H1 (cell line): ENCODE measurements at regions not wholly inside any gene's neighbourhood (a gene's known extent, or its start where the extent isn't known, plus 50 kb on each side); places are given as distances from the start of the nearest gene placed in this dataset.

Experiments
- CTCF ChIA-PET: fragments of 300-600 bp; sonication (Branson Sonifier 250); formaldehyde crosslinking; loops from one replicate; lab custom pipeline; 2021; ENCODE audit not compliant: partially characterized antibody; lab: Charles Lee
- POLR2A ChIA-PET: fragments of 300-600 bp; sonication (Branson Sonifier 250); formaldehyde crosslinking; loops from one replicate; lab custom pipeline; 2021; ENCODE audit warnings: inconsistent platforms; ENCODE audit not compliant: partially characterized antibody; lab: Charles Lee
- DNase-seq, 2 experiments: peaks; one replicate each; pipeline versions ENCODE4 v3.0.0 to v3.0.0-alpha.2; 2010 to 2022; ENCODE audit warnings: low spot score in 2 of 2, low read depth in 1 of 2, mixed read lengths in 1 of 2
- FAIRE-seq: peaks from 2 replicates; lab custom pipeline; 2011; peaks lifted over from hg19 to GRCh38; lab: Jason Lieb, UNC
- H2AFZ ChIP-seq: 2 replicates; pipeline ENCODE4 v1.8.1; 2012; ENCODE audit warnings: low read length, inconsistent platforms
- H2AK5ac ChIP-seq: 2 replicates; pipeline ENCODE4 v1.6.1; 2013; ENCODE audit warnings: low read depth, low read length
- H2BK120ac ChIP-seq: replicated peaks from 2 replicates; pipeline ENCODE3; 2013; ENCODE audit warnings: low read depth, low read length, inconsistent platforms
- H2BK12ac ChIP-seq: 2 replicates; pipeline ENCODE4 v1.6.1; 2013; ENCODE audit warnings: low read depth, low read length
- H2BK15ac ChIP-seq: 2 replicates; pipeline ENCODE4 v1.6.1; 2013; ENCODE audit warnings: low read length
- H2BK20ac ChIP-seq: 2 replicates; pipeline ENCODE4 v1.6.1; 2013; ENCODE audit warnings: low read length
- H2BK5ac ChIP-seq: 2 replicates; pipeline ENCODE4 v1.6.1; 2013; ENCODE audit warnings: low read depth, low read length
- H3K14ac ChIP-seq: 2 replicates; pipeline ENCODE4 v1.6.1; 2013; ENCODE audit warnings: inconsistent platforms; ENCODE audit not compliant: insufficient read length
- H3K18ac ChIP-seq: 2 replicates; pipeline ENCODE4 v1.6.1; 2013; ENCODE audit warnings: low read length; ENCODE audit errors: extremely low read depth
- H3K23ac ChIP-seq: 2 replicates; pipeline ENCODE4 v1.6.1; 2013; ENCODE audit warnings: inconsistent platforms; ENCODE audit not compliant: insufficient read length
- H3K23me2 ChIP-seq: 2 replicates; pipeline ENCODE4 v1.6.1; 2013; ENCODE audit warnings: low read depth, low read length
- H3K27ac ChIP-seq: 2 replicates; pipeline ENCODE4 v1.6.1; 2011; ENCODE audit warnings: low read depth, low read length, inconsistent platforms
- H3K27me3 ChIP-seq, 4 experiments: replicated peaks in 1 of 4; 1 replicate in 1 of 4; 2 replicates in 3 of 4; pipeline versions ENCODE4 v1.6.1 to v1.8.1; 2011 to 2013; ENCODE audit warnings: low read length in 3 of 4, mild to moderate bottlenecking in 3 of 4, inconsistent platforms in 2 of 4, mixed read lengths in 2 of 4, moderate library complexity in 1 of 4; ENCODE audit not compliant: control insufficient read depth in 3 of 4, insufficient read depth in 3 of 4; ENCODE audit errors: extremely low read depth in 1 of 4
- H3K36me3 ChIP-seq, 4 experiments: 2 replicates each; pipeline versions ENCODE4 v1.6.1 to v1.8.1; 2011 to 2013; ENCODE audit warnings: mild to moderate bottlenecking in 4 of 4, low read length in 3 of 4, moderate library complexity in 2 of 4, control low read depth in 1 of 4, inconsistent platforms in 1 of 4; ENCODE audit not compliant: insufficient read depth in 4 of 4, control insufficient read depth in 2 of 4
- H3K4ac ChIP-seq: replicated peaks from 2 replicates; pipeline ENCODE3; 2013; ENCODE audit warnings: low read length, low read depth, mixed read lengths, inconsistent platforms; ENCODE audit not compliant: insufficient read length
- H3K4me1 ChIP-seq, 4 experiments: replicated peaks in 1 of 4; 1 replicate in 1 of 4; 2 replicates in 3 of 4; pipeline versions ENCODE4 v1.6.1 to v1.8.1; 2011 to 2013; ENCODE audit warnings: low read length in 3 of 4, inconsistent platforms in 2 of 4, mixed read lengths in 1 of 4; ENCODE audit not compliant: insufficient read depth in 4 of 4, control insufficient read depth in 3 of 4
- H3K4me2 ChIP-seq, 2 experiments: 2 replicates each; pipeline versions ENCODE4 v1.6.1 to v1.8.1; 2011 to 2013; ENCODE audit warnings: low read depth in 2 of 2, low read length in 2 of 2, control low read depth in 1 of 2, inconsistent platforms in 1 of 2, mild to moderate bottlenecking in 1 of 2; ENCODE audit not compliant: insufficient read depth in 1 of 2
- H3K4me3 ChIP-seq, 4 experiments: fragments of 200-600, 300-600 bp in 1 of 4; sonication (generic), shearing (Covaris generic), sonication (Bioruptor Twin) in 1 of 4; 2 replicates each; pipeline versions ENCODE4 v1.5.1 to v1.8.1; 2011 to 2016; ENCODE audit warnings: low read length in 4 of 4, low read depth in 3 of 4, control low read depth in 2 of 4, inconsistent platforms in 2 of 4, mild to moderate bottlenecking in 2 of 4, mixed read lengths in 1 of 4, moderate library complexity in 1 of 4; ENCODE audit not compliant: insufficient read depth in 2 of 4; ENCODE audit errors: extremely low read depth in 1 of 4
- H3K56ac ChIP-seq: replicated peaks from 2 replicates; pipeline ENCODE3; 2013; ENCODE audit warnings: low read depth, mild to moderate bottlenecking, mixed read lengths, low read length, inconsistent platforms; ENCODE audit not compliant: insufficient read length
- H3K79me1 ChIP-seq: 2 replicates; pipeline ENCODE4 v1.6.1; 2013; ENCODE audit warnings: low read depth, low read length, control low read depth
- H3K79me2 ChIP-seq, 2 experiments: 2 replicates each; pipeline versions ENCODE4 v1.6.1 to v1.8.1; 2012 to 2013; ENCODE audit warnings: low read length in 2 of 2, mild to moderate bottlenecking in 2 of 2, inconsistent platforms in 1 of 2; ENCODE audit not compliant: insufficient read depth in 2 of 2, control insufficient read depth in 1 of 2
- H3K9ac ChIP-seq, 4 experiments: replicated peaks in 1 of 4; 1 replicate in 1 of 4; 2 replicates in 3 of 4; pipeline versions ENCODE4 v1.6.1 to v1.8.1; 2011 to 2013; ENCODE audit warnings: low read depth in 3 of 4, low read length in 3 of 4, control low read depth in 2 of 4, mild to moderate bottlenecking in 2 of 4, moderate library complexity in 2 of 4, inconsistent platforms in 1 of 4; ENCODE audit errors: extremely low read depth in 1 of 4
- H3K9me3 ChIP-seq, 2 experiments: 2 replicates each; pipeline versions ENCODE4 v1.6.1 to v1.8.1; 2012 to 2013; ENCODE audit warnings: mild to moderate bottlenecking in 2 of 2, moderate library complexity in 2 of 2, control low read depth in 1 of 2, inconsistent platforms in 1 of 2, low read depth in 1 of 2, low read length in 1 of 2, mixed read lengths in 1 of 2; ENCODE audit not compliant: insufficient read depth in 2 of 2
- H4K20me1 ChIP-seq, 2 experiments: replicated peaks in 1 of 2; 2 replicates each; pipeline versions ENCODE3 to v1.8.1; 2011 to 2013; ENCODE audit warnings: inconsistent platforms in 2 of 2, low read length in 2 of 2, mild to moderate bottlenecking in 1 of 2; ENCODE audit not compliant: insufficient read depth in 2 of 2, control insufficient read depth in 1 of 2
- H4K5ac ChIP-seq: 2 replicates; pipeline ENCODE4 v1.6.1; 2013; ENCODE audit warnings: low read length, low read depth, mixed read lengths, inconsistent platforms; ENCODE audit not compliant: insufficient read length
- H4K8ac ChIP-seq: 2 replicates; pipeline ENCODE4 v1.8.0; 2013; ENCODE audit warnings: mild to moderate bottlenecking, moderate library complexity, low read length, inconsistent platforms; ENCODE audit not compliant: insufficient read depth; ENCODE audit errors: extremely low read depth
- H4K91ac ChIP-seq: replicated peaks from 2 replicates; pipeline ENCODE3; 2013; ENCODE audit warnings: low read length, mixed read lengths, inconsistent platforms; ENCODE audit not compliant: insufficient read length
- BCL11A ChIP-seq, 2 experiments: IDR thresholded peaks; one replicate each; pipeline ENCODE4 v1.6.1; 2011; ENCODE audit warnings: low read depth in 2 of 2, low read length in 2 of 2, mild to moderate bottlenecking in 2 of 2
- BRCA1 ChIP-seq: IDR thresholded peaks from 2 replicates; pipeline ENCODE4 v1.6.1; 2012; ENCODE audit warnings: low read depth, low read length, improper control_type of control experiment
- CHD2 ChIP-seq: IDR thresholded peaks from 2 replicates; pipeline ENCODE4 v1.6.1; 2012; ENCODE audit warnings: low read length, improper control_type of control experiment
- CREB1 ChIP-seq: IDR thresholded peaks from 2 replicates; pipeline ENCODE4 v1.6.1; 2012; ENCODE audit warnings: inconsistent platforms
- GABPA ChIP-seq: IDR thresholded peaks from 2 replicates; pipeline ENCODE4 v1.6.1; 2011; ENCODE audit warnings: mild to moderate bottlenecking, low read length, moderate library complexity, borderline replicate concordance; ENCODE audit not compliant: insufficient read depth
- HDAC6 ChIP-seq: IDR thresholded peaks from one replicate; pipeline ENCODE4 v1.7.1; 2012; ENCODE audit warnings: low read depth, mild to moderate bottlenecking, inconsistent platforms, low read length, moderate library complexity
- JUND ChIP-seq: IDR thresholded peaks from 2 replicates; pipeline ENCODE4 v1.6.1; 2011; ENCODE audit warnings: mild to moderate bottlenecking, improper control_type of control experiment, low read length
- KDM1A ChIP-seq: fragments of 200-600, 300-600 bp; sonication (generic); IDR thresholded peaks from 2 replicates; pipeline ENCODE4 v1.7.1; 2016; ENCODE audit warnings: mild to moderate bottlenecking, low read length, borderline replicate concordance
- POLR2A ChIP-seq, 2 experiments: IDR thresholded peaks; 1 replicate in 1 of 2; 2 replicates in 1 of 2; pipeline ENCODE4 v1.6.1; 2011; ENCODE audit warnings: low read depth in 2 of 2, low read length in 2 of 2, mild to moderate bottlenecking in 2 of 2; ENCODE audit errors: control extremely low read depth in 1 of 2
- SIRT6 ChIP-seq: IDR thresholded peaks from one replicate; pipeline ENCODE4 v1.7.1; 2012; ENCODE audit warnings: low read length, inconsistent platforms
- TAF1 ChIP-seq: IDR thresholded peaks from 2 replicates; pipeline ENCODE4 v1.6.1; 2011; ENCODE audit warnings: mild to moderate bottlenecking, low read depth, low read length
- TAF7 ChIP-seq: optimal IDR thresholded peaks from 2 replicates; pipeline ENCODE3; 2011; ENCODE audit warnings: low read depth, mild to moderate bottlenecking, inconsistent platforms, low read length, moderate library complexity, borderline replicate concordance
- ZNF274 ChIP-seq: IDR thresholded peaks from 2 replicates; pipeline ENCODE4 v1.7.0; 2012; ENCODE audit warnings: low read length, borderline replicate concordance; ENCODE audit errors: extremely low read depth
- WGBS, 2 experiments: shearing (Covaris generic) in 1 of 2; methylation state at CpG; one replicate each; pipeline versions ENCODE4 v1.1.6 to v1.1.7; 2013 to 2015; ENCODE audit warnings: low lambda C conversion rate in 2 of 2, mixed read lengths in 2 of 2, inconsistent platforms in 1 of 2, low coverage in 1 of 2, missing lambda C conversion rate in 1 of 2; ENCODE audit not compliant: insufficient replicate concordance in 2 of 2, insufficient coverage in 1 of 2, insufficient read length in 1 of 2; ENCODE audit errors: extremely low coverage in 1 of 2, missing lambda C conversion rate in 1 of 2; 5-methylcytosine and 5-hydroxymethylcytosine counted together
- TF ChIP-seq, protein P1 (sequence below): IDR thresholded peaks from 2 replicates; pipeline ENCODE4 v1.6.1; 2012; ENCODE audit warnings: inconsistent platforms
- TF ChIP-seq, protein P2 (sequence below): IDR thresholded peaks from 2 replicates; pipeline ENCODE4 v1.6.1; 2011; ENCODE audit warnings: low read length, improper control_type of control experiment

DNA sequence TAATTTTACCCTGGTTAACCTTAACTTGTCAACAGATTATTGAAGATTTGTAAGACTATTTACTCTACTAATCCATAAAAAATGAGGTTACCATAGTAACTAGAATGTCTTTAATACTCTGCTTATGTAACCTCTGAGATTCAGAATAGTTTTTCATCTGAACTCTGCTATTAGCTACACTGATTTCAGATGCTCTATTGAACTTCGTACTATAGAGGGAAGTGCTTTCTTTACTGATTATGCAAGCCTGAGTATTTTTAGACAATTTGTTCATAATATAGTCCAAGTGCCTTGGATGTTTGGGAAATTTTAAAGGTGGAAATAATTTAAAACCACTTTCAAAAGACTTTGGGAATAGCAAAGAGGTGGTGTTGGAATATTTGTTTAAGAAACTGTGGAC lies 107.9 kb upstream of the GBE1 start:
- Histone ChIP-seq H3K18ac (no peak overlapping the region), H4K91ac (no peak overlapping the region), H3K79me1 (no peaks in the 10 kb centered on the region), H2BK120ac (no peak overlapping the region), H3K27ac (no peak overlapping the region), H3K14ac (no peak overlapping the region), H3K27me3 (no peaks in the 10 kb centered on the region), H3K9me3 (no peaks in the 10 kb centered on the region), H2AK5ac (no peak overlapping the region), H3K79me2 (no peaks in the 10 kb centered on the region), H3K4ac (no peak overlapping the region), H2BK12ac (no peak overlapping the region), H3K4me2 (no peak overlapping the region), H2BK15ac (no peak overlapping the region), H3K56ac (no peak overlapping the region), H4K20me1 (no peaks in the 10 kb centered on the region), H3K23me2 (no peaks in the 10 kb centered on the region; the same call in 1 of the 2 replicates), H3K36me3 (no peaks in the 10 kb centered on the region), H3K4me1 (no peaks in the 10 kb centered on the region; a peak in 1 of 7 replicates), H3K23ac (no peak overlapping the region), H2BK20ac (no peak overlapping the region), H4K5ac (no peak overlapping the region), H4K8ac (no peak overlapping the region), H3K4me3 (no peak overlapping the region), H2AFZ (no peak overlapping the region), H3K9ac (no peak overlapping the region), H2BK5ac (no peak overlapping the region)
- CTCF ChIA-PET, result interaction anchor here (0.7 kb wide), 1 partner anchor 496 kb away, joined by 5 read pairs; no protein-coding TSS in a partner anchor
- 94% methylated on average over 1 of the region's 1 CpG; no CpG with 5 or more reads in 1 of the 2 experiments for WGBS, 2 experiments
- FAIRE-seq (no peak), DNase-seq (no peak)
- POLR2A ChIA-PET, result no interaction called here
- TF ChIP-seq, protein P1, sequence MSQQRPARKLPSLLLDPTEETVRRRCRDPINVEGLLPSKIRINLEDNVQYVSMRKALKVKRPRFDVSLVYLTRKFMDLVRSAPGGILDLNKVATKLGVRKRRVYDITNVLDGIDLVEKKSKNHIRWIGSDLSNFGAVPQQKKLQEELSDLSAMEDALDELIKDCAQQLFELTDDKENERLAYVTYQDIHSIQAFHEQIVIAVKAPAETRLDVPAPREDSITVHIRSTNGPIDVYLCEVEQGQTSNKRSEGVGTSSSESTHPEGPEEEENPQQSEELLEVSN, result no peak
- TF ChIP-seq CREB1 (no peak), GABPA (no peak), JUND (no peak), ZNF274 (no peak), POLR2A (IDR thresholded peaks at IDR 0.05; ENCODE audit: control extremely low read depth in 1 of 2, low read depth in 2 of 2, low read length in 2 of 2) (no peak), HDAC6 (no peak), TAF7 (no peak), BCL11A (IDR thresholded peaks at IDR 0.05; ENCODE audit: low read depth in 2 of 2, low read length in 2 of 2) (no peak), KDM1A (no peak), TAF1 (no peak), SIRT6 (no peak), CHD2 (no peak), BRCA1 (no peak)
- TF ChIP-seq, protein P2, sequence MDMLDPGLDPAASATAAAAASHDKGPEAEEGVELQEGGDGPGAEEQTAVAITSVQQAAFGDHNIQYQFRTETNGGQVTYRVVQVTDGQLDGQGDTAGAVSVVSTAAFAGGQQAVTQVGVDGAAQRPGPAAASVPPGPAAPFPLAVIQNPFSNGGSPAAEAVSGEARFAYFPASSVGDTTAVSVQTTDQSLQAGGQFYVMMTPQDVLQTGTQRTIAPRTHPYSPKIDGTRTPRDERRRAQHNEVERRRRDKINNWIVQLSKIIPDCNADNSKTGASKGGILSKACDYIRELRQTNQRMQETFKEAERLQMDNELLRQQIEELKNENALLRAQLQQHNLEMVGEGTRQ, result no peak
